ENCODE measurements at regions not wholly inside any gene's neighbourhood (a gene's known extent, or its start where the extent isn't known, plus 50 kb on each side); places are given as distances from the start of the nearest gene placed in this dataset.

- no peak overlapping the region for H3K27ac ChIP-seq
Observed at GRCh38 chr5:158010831-158011230, 151.9 kb upstream of the CLINT1 start.

GRCh38 chr5:158007336-158007735 lies 148.4 kb upstream of the CLINT1 start:
- H3K27ac ChIP-seq, result no peak overlapping the region
- no peak for DNase-seq (ENCODE audit: low read depth in 1 of 2, low spot score in 2 of 2)
- H3K4me1 ChIP-seq (replicated peaks), result no peaks in the 10 kb centered on the region

More at GRCh38 chr5:158010831-158011230, 151.9 kb upstream of the CLINT1 start:
- H3K27me3 ChIP-seq (replicated peaks), result no peaks in the 10 kb centered on the region
- H3K4me1 ChIP-seq (replicated peaks), result no peaks in the 10 kb centered on the region
- H3K36me3 ChIP-seq, result no peaks in the 10 kb centered on the region
- no peak overlapping the region for H3K4me3 ChIP-seq
- no peak for DNase-seq (ENCODE audit: low read depth in 1 of 2, low spot score in 2 of 2)
- H3K9me3 ChIP-seq (replicated peaks), result no peaks in the 10 kb centered on the region

GRCh38 chr5:157999696-158000095 lies 140.8 kb upstream of the CLINT1 start:
- no peak overlapping the region for H3K27ac ChIP-seq
- H3K4me1 ChIP-seq (replicated peaks), result peaks cover 1% of the 10 kb centered on the region
- DNase-seq (ENCODE audit: low read depth in 1 of 2, low spot score in 2 of 2), result no peak
- no peak overlapping the region for H3K4me3 ChIP-seq
- no peaks in the 10 kb centered on the region for H3K9me3 ChIP-seq (replicated peaks)
- no peaks in the 10 kb centered on the region for H3K36me3 ChIP-seq
- peaks cover 7% of the 10 kb centered on the region for H3K27me3 ChIP-seq (replicated peaks)

More at GRCh38 chr5:158007336-158007735, 148.4 kb upstream of the CLINT1 start:
- Histone ChIP-seq H3K9me3 (replicated peaks) (no peaks in the 10 kb centered on the region; the same call in 1 of the 2 replicates), H3K27me3 (replicated peaks) (no peaks in the 10 kb centered on the region), H3K4me3 (no peak overlapping the region), H3K36me3 (no peaks in the 10 kb centered on the region)

- Histone ChIP-seq H3K27me3 (replicated peaks) (peaks cover 13% of the 10 kb centered on the region), H3K9me3 (replicated peaks) (no peaks in the 10 kb centered on the region), H3K4me3 (no peak overlapping the region), H3K27ac (no peak overlapping the region), H3K4me1 (replicated peaks) (peaks cover 7% of the 10 kb centered on the region), H3K36me3 (no peaks in the 10 kb centered on the region)
- no peak for DNase-seq (ENCODE audit: low read depth in 1 of 2, low spot score in 2 of 2)
Observed at GRCh38 chr5:157997991-157998504, 139.1 kb upstream of the CLINT1 start.

GRCh38 chr5:157994906-157995519 lies 136.1 kb upstream of the CLINT1 start:
- Histone ChIP-seq H3K4me1 (replicated peaks) (peaks cover 7% of the 10 kb centered on the region), H3K4me3 (no peak overlapping the region), H3K27me3 (replicated peaks) (peaks cover 10% of the 10 kb centered on the region), H3K9me3 (replicated peaks) (no peaks in the 10 kb centered on the region), H3K27ac (no peak overlapping the region), H3K36me3 (no peaks in the 10 kb centered on the region)
- DNase-seq (ENCODE audit: low read depth in 1 of 2, low spot score in 2 of 2), result peak; percentile 59 to 79

GRCh38 chr5:157993986-157994691 lies 135.2 kb upstream of the CLINT1 start:
- peak in 1 of 2 experiments; percentile 53 for DNase-seq (ENCODE audit: low read depth in 1 of 2, low spot score in 2 of 2)
- Histone ChIP-seq H3K4me3 (no peak overlapping the region), H3K27me3 (replicated peaks) (peaks cover 9% of the 10 kb centered on the region), H3K4me1 (replicated peaks) (peaks cover 7% of the 10 kb centered on the region), H3K27ac (no peak overlapping the region), H3K9me3 (replicated peaks) (no peaks in the 10 kb centered on the region), H3K36me3 (no peaks in the 10 kb centered on the region)

GRCh38 chr5:157993201-157993600 lies 134.3 kb upstream of the CLINT1 start:
- Histone ChIP-seq H3K36me3 (no peaks in the 10 kb centered on the region), H3K27ac (no peak overlapping the region), H3K9me3 (replicated peaks) (no peaks in the 10 kb centered on the region; the same call in 1 of the 2 replicates)

GRCh38 chr5:157990583-157991181 lies 131.7 kb upstream of the CLINT1 start:
- Histone ChIP-seq H3K9me3 (replicated peaks) (no peaks in the 10 kb centered on the region; the same call in 1 of the 2 replicates), H3K4me1 (replicated peaks) (peaks cover 7% of the 10 kb centered on the region), H3K27me3 (replicated peaks) (peaks cover 9% of the 10 kb centered on the region), H3K27ac (no peak overlapping the region), H3K4me3 (no peak overlapping the region), H3K36me3 (no peaks in the 10 kb centered on the region)
- DNase-seq (ENCODE audit: low read depth in 1 of 2, low spot score in 2 of 2), result no peak

More at GRCh38 chr5:157993201-157993600, 134.3 kb upstream of the CLINT1 start:
- Histone ChIP-seq H3K4me1 (replicated peaks) (peaks cover 7% of the 10 kb centered on the region), H3K27me3 (replicated peaks) (peaks cover 9% of the 10 kb centered on the region), H3K4me3 (no peak overlapping the region)
- DNase-seq (ENCODE audit: low read depth in 1 of 2, low spot score in 2 of 2), result no peak

- Histone ChIP-seq H3K27ac (no peak overlapping the region), H3K9me3 (replicated peaks) (no peaks in the 10 kb centered on the region; the same call in 1 of the 2 replicates), H3K4me3 (no peak overlapping the region), H3K4me1 (replicated peaks) (peaks cover 2% of the 10 kb centered on the region), H3K27me3 (replicated peaks) (peaks cover 6% of the 10 kb centered on the region), H3K36me3 (no peaks in the 10 kb centered on the region)
- no peak for DNase-seq (ENCODE audit: low read depth in 1 of 2, low spot score in 2 of 2)
Observed at GRCh38 chr5:157989296-157989695, 130.4 kb upstream of the CLINT1 start.

GRCh38 chr5:157987259-157987658 lies 128.3 kb upstream of the CLINT1 start:
- Histone ChIP-seq H3K9me3 (replicated peaks) (no peaks in the 10 kb centered on the region; the same call in 1 of the 2 replicates), H3K4me1 (replicated peaks) (no peaks in the 10 kb centered on the region), H3K27me3 (replicated peaks) (peaks cover 2% of the 10 kb centered on the region; the same call in 1 of the 2 replicates), H3K36me3 (no peaks in the 10 kb centered on the region), H3K4me3 (no peak overlapping the region), H3K27ac (no peak overlapping the region)
- no peak for DNase-seq (ENCODE audit: low read depth in 1 of 2, low spot score in 2 of 2)

GRCh38 chr5:157986431-157986990 lies 127.6 kb upstream of the CLINT1 start:
- no peaks in the 10 kb centered on the region for H3K36me3 ChIP-seq
- no peaks in the 10 kb centered on the region for H3K4me1 ChIP-seq (replicated peaks)
- no peak overlapping the region for H3K27ac ChIP-seq
- H3K9me3 ChIP-seq (replicated peaks), result no peaks in the 10 kb centered on the region; the same call in 1 of the 2 replicates
- no peak overlapping the region for H3K4me3 ChIP-seq
- peaks cover 2% of the 10 kb centered on the region; the same call in 1 of the 2 replicates for H3K27me3 ChIP-seq (replicated peaks)
- no peak for DNase-seq (ENCODE audit: low read depth in 1 of 2, low spot score in 2 of 2)

GRCh38 chr5:157984611-157985010 lies 125.7 kb upstream of the CLINT1 start:
- no peaks in the 10 kb centered on the region for H3K36me3 ChIP-seq

GRCh38 chr5:157983906-157984551 lies 125.1 kb upstream of the CLINT1 start:
- H3K9me3 ChIP-seq (replicated peaks), result no peaks in the 10 kb centered on the region; the same call in 1 of the 2 replicates
- H3K36me3 ChIP-seq, result no peaks in the 10 kb centered on the region
- no peaks in the 10 kb centered on the region for H3K4me1 ChIP-seq (replicated peaks)
- H3K27me3 ChIP-seq (replicated peaks), result no peaks in the 10 kb centered on the region
- H3K4me3 ChIP-seq, result no peak overlapping the region
- DNase-seq (ENCODE audit: low read depth in 1 of 2, low spot score in 2 of 2), result no peak
- no peak overlapping the region for H3K27ac ChIP-seq

More at GRCh38 chr5:157984611-157985010, 125.7 kb upstream of the CLINT1 start:
- Histone ChIP-seq H3K27ac (no peak overlapping the region), H3K27me3 (replicated peaks) (0 out of 2 replicates have a peak, but pooled peaks cover 2% of the 10 kb centered on the region), H3K4me3 (no peak overlapping the region), H3K4me1 (replicated peaks) (no peaks in the 10 kb centered on the region), H3K9me3 (replicated peaks) (no peaks in the 10 kb centered on the region; the same call in 1 of the 2 replicates)
- DNase-seq (ENCODE audit: low read depth in 1 of 2, low spot score in 2 of 2), result no peak

Data from SJSA1 (cell line).